ENCODE measurements at regions not wholly inside any gene's neighbourhood (a gene's known extent, or its start where the extent isn't known, plus 50 kb on each side); places are given as distances from the start of the nearest gene placed in this dataset.

DNA sequence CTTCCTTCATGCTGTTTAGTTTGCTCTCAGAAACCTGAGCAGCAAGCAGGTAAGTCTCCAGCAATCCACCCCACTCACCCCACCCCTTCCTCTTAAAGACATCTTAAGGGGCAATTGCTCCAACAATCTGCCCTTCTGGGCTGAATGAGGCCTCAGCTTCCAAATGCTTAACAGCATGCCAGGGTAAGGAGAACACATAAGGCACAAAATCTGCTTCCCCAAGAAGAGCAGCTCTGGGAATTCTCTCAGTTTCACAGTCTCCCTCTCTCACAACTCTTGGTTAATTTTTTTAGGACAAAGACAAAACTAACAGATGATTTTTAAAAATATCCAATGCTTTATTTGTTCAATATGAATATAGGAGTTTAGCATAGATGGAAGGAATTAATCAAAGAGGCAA is 288.9 kb upstream of the CCDC196 start:
- DNase-seq (ENCODE audit: low spot score) = no peak

GRCh38 chr14:66206554-66206953 is 279.6 kb upstream of the CCDC196 start:
- DNase-seq (ENCODE audit: low spot score) = no peak

- no peak for DNase-seq (ENCODE audit: low spot score)
Measured at GRCh38 chr14:66216763-66217162, 269.4 kb upstream of the CCDC196 start.

- no peak for DNase-seq (ENCODE audit: low spot score)
Measured at GRCh38 chr14:66219886-66220285, 266.3 kb upstream of the CCDC196 start.

DNA sequence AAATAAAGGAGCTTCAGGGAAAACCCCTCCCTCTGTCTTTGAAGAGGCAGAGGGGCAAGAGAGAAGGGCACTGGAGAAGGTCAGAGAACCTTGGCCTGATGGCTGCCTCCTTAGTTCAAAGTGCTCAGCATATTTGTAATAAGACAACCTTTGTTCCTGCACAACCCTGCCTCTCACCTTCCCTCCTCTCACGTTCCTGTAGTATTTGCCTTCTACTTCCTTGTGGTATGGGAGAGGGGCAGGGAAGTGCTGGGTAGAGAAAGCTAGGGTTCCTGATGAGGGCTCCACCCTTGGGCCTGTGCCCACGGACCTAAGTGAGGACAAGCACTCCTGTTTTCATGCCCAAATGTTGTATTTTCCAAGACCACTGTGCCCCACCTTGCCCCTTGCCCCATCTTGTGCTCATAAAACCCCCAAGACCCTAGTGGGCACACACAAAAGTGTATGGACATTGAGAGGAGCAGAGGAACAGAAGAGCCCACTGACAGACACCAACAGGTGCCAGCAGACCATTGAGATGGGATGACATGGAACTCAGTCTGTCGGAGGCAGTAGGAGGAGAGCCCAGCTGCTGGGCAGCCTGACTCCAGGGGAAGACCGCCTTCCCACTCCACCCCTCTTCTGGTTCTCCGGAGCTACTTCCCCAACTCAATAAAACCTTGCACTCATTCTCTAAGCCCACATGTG is 261.5 kb upstream of the CCDC196 start:
- DNase-seq (ENCODE audit: low spot score) = no peak

DNA sequence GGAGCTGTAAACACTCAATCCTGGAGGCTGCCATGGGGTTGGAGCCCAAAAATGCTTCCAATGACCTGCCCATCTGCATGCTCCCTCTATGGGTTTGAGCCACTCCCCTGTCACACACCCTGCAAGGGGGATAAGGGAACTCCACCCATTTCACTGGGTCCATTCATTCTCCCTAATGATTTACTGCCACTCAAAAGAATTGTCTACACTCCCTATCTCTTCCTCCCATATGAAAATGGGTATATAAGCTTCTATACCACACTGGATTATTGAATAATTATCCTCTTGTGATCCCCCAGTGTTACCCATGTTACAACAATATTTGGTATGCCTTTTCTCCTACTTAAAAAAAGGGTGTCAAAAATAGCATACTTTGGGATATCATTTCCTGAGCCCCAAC is 260.8 kb upstream of the CCDC196 start:
- no peak for DNase-seq (ENCODE audit: low spot score)

DNA sequence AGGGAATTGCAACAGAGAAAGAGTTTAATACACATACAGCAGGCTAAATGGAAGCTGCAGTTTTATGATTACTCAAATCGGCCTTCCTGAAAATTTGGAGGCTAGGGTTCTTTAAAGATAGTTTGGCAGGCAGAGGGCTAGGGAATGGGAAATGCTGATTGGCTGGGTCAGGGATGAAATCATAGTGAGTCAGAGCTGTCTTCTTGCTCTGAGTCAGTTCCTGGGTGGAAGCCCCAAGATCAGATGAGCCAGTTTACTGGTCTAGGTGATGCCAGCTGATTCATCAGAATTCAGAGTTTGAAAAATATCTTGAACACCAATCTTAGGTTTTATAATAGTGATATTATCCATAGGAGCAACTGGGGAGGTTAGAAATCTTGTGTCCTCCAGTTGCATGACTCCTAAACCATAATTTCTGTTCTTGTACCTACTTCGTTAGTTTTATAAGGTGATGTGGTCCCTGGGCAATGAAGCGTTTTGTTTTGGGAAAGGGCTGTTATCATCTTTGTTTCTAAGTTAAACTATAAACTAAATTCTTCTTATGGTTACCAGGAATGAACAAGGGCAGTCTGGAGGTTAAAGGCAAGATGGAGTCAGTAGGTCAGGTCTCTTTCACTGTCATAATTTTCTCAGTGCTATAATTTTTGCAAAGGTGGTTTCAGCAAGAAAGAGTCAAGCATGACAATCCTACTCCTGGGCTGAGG is 257.8 kb upstream of the CCDC196 start:
- DNase-seq (ENCODE audit: low spot score) = no peak

DNA sequence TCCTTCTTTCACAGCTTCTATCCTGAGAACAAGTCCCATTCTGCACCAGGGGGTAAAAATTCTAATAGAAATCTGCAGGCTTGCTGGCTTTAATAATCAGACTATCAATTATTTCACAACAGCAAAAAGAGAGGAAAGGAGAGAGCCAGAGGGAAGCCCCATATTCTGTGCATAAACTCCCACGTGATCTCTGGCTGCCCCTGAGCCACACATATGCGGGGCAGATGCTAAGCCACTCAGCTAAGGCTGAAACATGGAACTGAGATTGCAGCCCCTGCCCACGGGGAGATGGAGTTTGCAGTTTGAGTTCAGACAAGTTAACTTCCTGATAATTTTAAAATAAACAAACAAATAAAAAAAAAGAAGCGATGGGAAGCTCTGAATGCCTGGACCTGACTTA is 254.4 kb upstream of the CCDC196 start:
- no peak for DNase-seq (ENCODE audit: low spot score)

DNA sequence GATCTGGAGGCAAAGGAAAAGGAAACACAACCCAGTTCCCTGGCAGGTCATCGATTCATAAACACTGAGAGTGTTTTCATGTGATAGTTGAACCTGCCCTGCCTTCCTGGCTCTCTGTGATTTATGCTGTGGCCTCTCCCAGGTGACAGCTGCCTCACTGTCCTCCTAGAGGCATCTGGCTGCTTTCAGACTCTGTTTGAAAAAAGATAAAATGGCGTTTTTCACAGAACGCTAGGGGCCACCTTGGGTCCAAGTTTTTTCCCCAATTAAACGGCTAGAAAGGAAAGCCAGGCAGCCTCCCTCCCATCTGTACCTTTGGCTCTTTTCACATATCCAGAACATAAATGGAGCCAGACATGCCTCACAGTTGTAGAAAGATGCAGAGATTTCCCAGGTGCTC is 252.6 kb upstream of the CCDC196 start:
- DNase-seq (ENCODE audit: low spot score) = no peak

GRCh38 chr14:66234411-66234810 is 251.8 kb upstream of the CCDC196 start:
- no peak for DNase-seq (ENCODE audit: low spot score)

DNA sequence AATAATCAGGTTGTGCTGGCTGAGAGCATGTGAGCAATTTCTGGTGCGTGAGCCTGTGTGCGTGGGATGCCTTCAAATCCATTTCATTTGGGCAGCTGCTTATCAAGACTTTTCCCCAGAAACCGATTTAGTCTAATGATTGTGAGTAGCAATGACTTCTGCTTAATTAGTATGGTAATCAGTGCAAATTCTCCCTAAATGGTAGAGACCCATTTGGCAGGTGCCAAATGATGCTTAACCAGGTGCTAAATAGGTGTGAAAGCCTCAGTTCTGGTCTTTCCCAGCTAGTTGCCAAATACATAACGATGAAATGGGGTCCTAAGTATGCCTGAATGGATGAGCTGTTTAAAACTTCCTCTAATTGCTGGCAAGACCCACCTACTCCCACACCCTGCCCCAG is 248.4 kb upstream of the CCDC196 start:
- no peak for DNase-seq (ENCODE audit: low spot score)

- no peak for DNase-seq (ENCODE audit: low spot score)
Measured at GRCh38 chr14:66238969-66239368, 247.2 kb upstream of the CCDC196 start.

GRCh38 chr14:66239589-66239988 is 246.6 kb upstream of the CCDC196 start:
- no peak for DNase-seq (ENCODE audit: low spot score)

DNA sequence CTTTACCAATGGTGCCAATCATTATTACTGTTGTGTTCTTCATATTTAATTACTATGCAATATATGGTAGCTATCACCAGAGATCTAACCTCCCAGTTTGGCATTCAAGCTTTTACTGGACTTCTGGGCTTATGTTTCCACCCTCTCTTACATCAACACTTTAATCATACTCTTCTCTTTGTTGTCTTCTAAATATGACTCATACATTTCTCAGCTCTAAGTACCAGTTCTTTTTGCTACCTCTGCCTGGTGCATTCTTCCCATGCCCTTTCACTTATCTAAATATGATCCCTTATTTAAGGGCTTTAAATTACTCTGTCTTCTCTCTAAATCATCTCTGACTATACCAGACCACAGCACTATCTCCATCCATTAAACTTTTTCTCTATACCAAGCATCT is 246.1 kb upstream of the CCDC196 start:
- no peak for DNase-seq (ENCODE audit: low spot score)

GRCh38 chr14:66242001-66242400 is 244.2 kb upstream of the CCDC196 start:
- no peak for DNase-seq (ENCODE audit: low spot score)

DNA sequence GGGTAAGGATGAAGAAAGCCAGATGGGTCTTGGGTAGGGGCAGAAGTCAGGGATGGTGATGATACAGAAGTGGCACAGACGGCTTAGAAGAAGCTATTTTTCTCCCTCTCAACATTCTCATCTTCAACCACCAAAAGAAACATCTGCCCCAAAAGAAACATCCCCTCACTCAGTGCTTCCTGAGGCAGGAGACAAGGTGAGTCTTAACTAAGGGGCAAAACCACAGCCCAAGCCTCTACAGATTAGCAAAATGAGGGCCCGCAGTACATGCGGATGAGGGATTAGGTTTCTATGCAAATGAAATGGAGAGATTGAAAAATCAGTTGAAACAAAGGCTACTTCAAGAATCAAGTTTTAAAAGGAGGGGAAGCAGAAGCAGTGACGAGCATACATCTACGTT is 241.3 kb upstream of the CCDC196 start:
- DNase-seq (ENCODE audit: low spot score) = no peak

DNA sequence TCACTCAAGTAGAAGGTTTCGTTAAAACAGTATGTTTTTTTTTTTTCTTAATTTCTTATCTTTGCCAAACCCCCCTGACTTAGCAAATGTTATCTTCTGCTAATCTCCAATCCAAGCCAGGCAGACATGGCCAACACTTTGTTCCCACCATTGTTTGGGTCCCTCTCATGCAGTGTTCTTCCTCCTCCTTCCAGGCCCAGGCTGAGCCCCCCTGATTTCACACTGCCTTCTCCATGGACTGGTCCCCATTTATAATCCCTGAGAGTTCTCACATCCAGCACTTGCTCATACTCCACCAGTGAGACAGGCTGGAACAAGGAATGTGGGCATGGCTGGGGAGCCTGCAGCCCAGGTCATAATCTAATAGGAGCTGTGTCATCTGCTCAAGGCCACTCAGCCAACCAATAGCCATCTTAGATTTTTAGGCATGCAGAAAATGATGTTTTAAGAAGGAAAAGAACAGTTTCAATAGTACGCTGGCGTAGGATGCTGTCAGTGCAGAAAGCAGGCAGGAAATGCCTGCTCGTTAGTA is 238.4 kb upstream of the CCDC196 start:
- DNase-seq (ENCODE audit: low spot score) = peak; percentile 16

DNA sequence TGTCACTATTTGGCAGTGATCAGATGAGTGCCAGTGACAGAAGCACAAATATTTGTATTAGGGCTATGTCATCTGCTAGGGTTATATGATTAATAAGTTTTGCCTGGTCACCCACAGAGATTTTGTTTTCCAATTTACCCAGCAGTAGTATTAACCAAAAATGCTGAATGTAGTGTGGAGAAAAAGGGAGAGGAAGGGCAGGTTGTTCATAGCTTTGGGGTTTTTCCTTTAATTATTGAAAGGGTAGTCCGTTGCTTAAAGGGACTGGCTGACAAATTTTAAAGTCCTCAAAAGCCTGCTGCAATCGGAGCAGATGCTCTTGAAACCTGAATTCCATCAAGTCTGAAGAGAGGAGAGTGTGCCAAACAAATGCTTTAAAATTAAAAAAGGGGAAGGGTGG is 237.9 kb upstream of the CCDC196 start:
- DNase-seq (ENCODE audit: low spot score) = no peak

- no peak for DNase-seq (ENCODE audit: low spot score)
Measured at GRCh38 chr14:66249544-66249943, 236.6 kb upstream of the CCDC196 start.

- no peak for DNase-seq (ENCODE audit: low spot score)
Measured at GRCh38 chr14:66254038-66254437, 232.1 kb upstream of the CCDC196 start.

GRCh38 chr14:66268802-66269334 is 217.3 kb upstream of the CCDC196 start:
- DNase-seq (ENCODE audit: low spot score) = no peak

DNA sequence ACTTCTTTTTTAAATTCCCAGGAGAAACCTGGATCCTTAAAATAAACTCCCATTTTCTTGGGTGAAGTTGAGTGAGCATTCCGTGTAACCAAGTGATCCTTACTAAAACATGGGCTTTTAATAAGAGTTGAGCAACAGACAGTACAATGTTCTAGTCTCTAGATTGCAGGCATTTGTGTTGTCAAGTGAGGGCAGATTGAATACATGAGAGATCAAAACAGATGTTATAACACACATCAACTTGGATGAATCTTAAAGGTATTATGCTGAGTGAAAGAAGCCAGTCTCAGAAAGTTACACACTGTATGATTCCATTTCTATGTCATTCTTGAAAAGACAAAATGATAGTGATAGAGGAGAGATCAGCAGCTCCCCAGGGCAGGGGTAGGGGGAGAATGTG is 213.9 kb upstream of the CCDC196 start:
- no peak for DNase-seq (ENCODE audit: low spot score)

- DNase-seq (ENCODE audit: low spot score) = no peak
Measured at GRCh38 chr14:66273261-66273832, 212.8 kb upstream of the CCDC196 start.
